Omental fat pad (tissue), 3 donors: ENCODE measurements at regions not wholly inside any gene's neighbourhood (a gene's known extent, or its start where the extent isn't known, plus 50 kb on each side); places are given as distances from the start of the nearest gene placed in this dataset.

Source experiments
- ATAC-seq: fragments of 150-250 bp; one replicate; pipeline ENCODE4 v1.9.1; 2016; ENCODE audit warnings: mild to moderate bottlenecking, moderate library complexity; ENCODE audit not compliant: low FRiP score
- DNase-seq: peaks from one replicate; pipeline ENCODE4 v3.0.0-alpha.2; 2019; ENCODE audit warnings: low spot score
- CTCF ChIP-seq, 3 donors: fragments of 450-650 bp; IDR thresholded peaks; one replicate each; pipeline ENCODE4 v1.5.1; 2016 to 2017; ENCODE audit warnings: antibody characterized with exemption in 3 of 3, mild to moderate bottlenecking in 3 of 3, moderate library complexity in 2 of 3

GRCh38 chr4:189514209-189514608 is 426.5 kb upstream of the FRG1 start:
- no peak for ATAC-seq
- DNase-seq: no peak
- TF ChIP-seq CTCF (IDR thresholded peaks at IDR 0.05): no peak

- ATAC-seq (no peak), DNase-seq (no peak)
- no peak for TF ChIP-seq CTCF (IDR thresholded peaks at IDR 0.05)
Observed at GRCh38 chr4:189516902-189517301, 423.8 kb upstream of the FRG1 start.

GRCh38 chr4:189519186-189519585 is 421.5 kb upstream of the FRG1 start:
- DNase-seq: no peak

GRCh38 chr4:189525304-189525703 is 415.4 kb upstream of the FRG1 start:
- no peak for TF ChIP-seq CTCF (IDR thresholded peaks at IDR 0.05)

More at GRCh38 chr4:189519186-189519585, 421.5 kb upstream of the FRG1 start:
- TF ChIP-seq CTCF (IDR thresholded peaks at IDR 0.05): no peak
- no peak for ATAC-seq

GRCh38 chr4:189530848-189531247 is 409.8 kb upstream of the FRG1 start:
- TF ChIP-seq CTCF (IDR thresholded peaks at IDR 0.05): no peak
- no peak for ATAC-seq

More at GRCh38 chr4:189525304-189525703, 415.4 kb upstream of the FRG1 start:
- DNase-seq (no peak), ATAC-seq (no peak)

GRCh38 chr4:189533603-189534002 is 407.1 kb upstream of the FRG1 start:
- DNase-seq (no peak), ATAC-seq (no peak)

More at GRCh38 chr4:189530848-189531247, 409.8 kb upstream of the FRG1 start:
- DNase-seq: no peak

More at GRCh38 chr4:189533603-189534002, 407.1 kb upstream of the FRG1 start:
- no peak for TF ChIP-seq CTCF (IDR thresholded peaks at IDR 0.05)
